ENCODE measurements at regions not wholly inside any gene's neighbourhood (a gene's known extent, or its start where the extent isn't known, plus 50 kb on each side); places are given as distances from the start of the nearest gene placed in this dataset.
A peak's percentile ranks its signal among the peaks of the same experiment; 100 is the strongest.

- H3K9ac ChIP-seq (ENCODE audit: low read length): no peak overlapping the region
- no peak overlapping the region for H3K27ac ChIP-seq (ENCODE audit: low read depth, low read length)
- H3K27me3 ChIP-seq (ENCODE audit: control insufficient read depth, insufficient read depth, low read length): no peaks in the 10 kb centered on the region; the same call in 1 of the 2 replicates
- no peaks in the 10 kb centered on the region for H3K4me1 ChIP-seq (ENCODE audit: control insufficient read depth, insufficient read depth, low read length)
- no peaks in the 10 kb centered on the region for H3K36me3 ChIP-seq (ENCODE audit: control insufficient read depth, insufficient read depth, low read length)
- H3K9me3 ChIP-seq (ENCODE audit: control insufficient read depth, insufficient read depth, low read depth, low read length): peaks cover 4% of the 10 kb centered on the region; the same call in 1 of the 2 replicates
- H3K4me3 ChIP-seq (ENCODE audit: low read depth, low read length): no peak overlapping the region
Observed at GRCh38 chrX:43525901-43526610, 130.0 kb upstream of the MAOA start.

- Histone ChIP-seq H3K9ac (ENCODE audit: low read length) (no peak overlapping the region), H3K4me1 (ENCODE audit: control insufficient read depth, insufficient read depth, low read length) (no peaks in the 10 kb centered on the region), H3K27ac (ENCODE audit: low read depth, low read length) (no peak overlapping the region), H3K4me3 (ENCODE audit: low read depth, low read length) (no peak overlapping the region), H3K27me3 (ENCODE audit: control insufficient read depth, insufficient read depth, low read length) (no peaks in the 10 kb centered on the region; the same call in 1 of the 2 replicates), H3K36me3 (ENCODE audit: control insufficient read depth, insufficient read depth, low read length) (no peaks in the 10 kb centered on the region), H3K9me3 (ENCODE audit: control insufficient read depth, insufficient read depth, low read depth, low read length) (peaks cover 4% of the 10 kb centered on the region; the same call in 1 of the 2 replicates)
Observed at GRCh38 chrX:43526878-43527277, 129.2 kb upstream of the MAOA start.

GRCh38 chrX:43527801-43528200 lies 128.3 kb upstream of the MAOA start:
- no peak overlapping the region for H3K27ac ChIP-seq (ENCODE audit: low read depth, low read length)
- no peak overlapping the region for H3K9ac ChIP-seq (ENCODE audit: low read length)
- no peaks in the 10 kb centered on the region for H3K4me1 ChIP-seq (ENCODE audit: control insufficient read depth, insufficient read depth, low read length)
- H3K9me3 ChIP-seq (ENCODE audit: control insufficient read depth, insufficient read depth, low read depth, low read length): peaks cover 4% of the 10 kb centered on the region; the same call in 1 of the 2 replicates
- no peaks in the 10 kb centered on the region; the same call in 1 of the 2 replicates for H3K27me3 ChIP-seq (ENCODE audit: control insufficient read depth, insufficient read depth, low read length)
- H3K4me3 ChIP-seq (ENCODE audit: low read depth, low read length): no peak overlapping the region
- H3K36me3 ChIP-seq (ENCODE audit: control insufficient read depth, insufficient read depth, low read length): no peaks in the 10 kb centered on the region

GRCh38 chrX:43530837-43531236 lies 125.3 kb upstream of the MAOA start:
- Histone ChIP-seq H3K27me3 (ENCODE audit: control insufficient read depth, insufficient read depth, low read length) (no peaks in the 10 kb centered on the region; the same call in 1 of the 2 replicates), H3K9me3 (ENCODE audit: control insufficient read depth, insufficient read depth, low read depth, low read length) (peaks cover 17% of the 10 kb centered on the region), H3K4me1 (ENCODE audit: control insufficient read depth, insufficient read depth, low read length) (no peaks in the 10 kb centered on the region), H3K27ac (ENCODE audit: low read depth, low read length) (no peak overlapping the region), H3K36me3 (ENCODE audit: control insufficient read depth, insufficient read depth, low read length) (no peaks in the 10 kb centered on the region), H3K9ac (ENCODE audit: low read length) (no peak overlapping the region), H3K4me3 (ENCODE audit: low read depth, low read length) (no peak overlapping the region)

DNA sequence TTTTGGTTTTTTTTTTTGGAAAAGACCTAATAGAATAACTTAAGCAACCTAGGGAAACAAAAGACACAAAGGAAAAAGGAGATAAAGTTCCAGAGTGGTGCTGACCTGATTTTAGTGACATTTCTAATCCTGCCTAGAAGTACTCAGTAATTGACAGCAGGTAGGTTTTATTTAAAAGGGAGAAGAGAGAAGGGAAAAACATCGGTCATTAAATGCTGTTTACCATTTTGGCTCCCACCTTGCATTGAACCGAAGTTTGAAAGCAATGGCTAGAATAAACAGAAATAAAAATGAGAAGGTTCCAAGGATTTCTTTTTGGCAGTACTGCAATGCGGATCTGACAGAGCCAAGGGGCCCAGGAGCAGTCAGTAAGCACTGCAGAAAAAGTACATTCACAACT lies 115.8 kb upstream of the MAOA start:
- Histone ChIP-seq H3K27ac (ENCODE audit: low read depth, low read length) (no peak overlapping the region), H3K9ac (ENCODE audit: low read length) (no peak overlapping the region), H3K27me3 (ENCODE audit: control insufficient read depth, insufficient read depth, low read length) (no peaks in the 10 kb centered on the region), H3K4me1 (ENCODE audit: control insufficient read depth, insufficient read depth, low read length) (peaks cover 10% of the 10 kb centered on the region), H3K36me3 (ENCODE audit: control insufficient read depth, insufficient read depth, low read length) (no peaks in the 10 kb centered on the region), H3K4me3 (ENCODE audit: low read depth, low read length) (no peak overlapping the region), H3K9me3 (ENCODE audit: control insufficient read depth, insufficient read depth, low read depth, low read length) (peaks cover 17% of the 10 kb centered on the region)

DNA sequence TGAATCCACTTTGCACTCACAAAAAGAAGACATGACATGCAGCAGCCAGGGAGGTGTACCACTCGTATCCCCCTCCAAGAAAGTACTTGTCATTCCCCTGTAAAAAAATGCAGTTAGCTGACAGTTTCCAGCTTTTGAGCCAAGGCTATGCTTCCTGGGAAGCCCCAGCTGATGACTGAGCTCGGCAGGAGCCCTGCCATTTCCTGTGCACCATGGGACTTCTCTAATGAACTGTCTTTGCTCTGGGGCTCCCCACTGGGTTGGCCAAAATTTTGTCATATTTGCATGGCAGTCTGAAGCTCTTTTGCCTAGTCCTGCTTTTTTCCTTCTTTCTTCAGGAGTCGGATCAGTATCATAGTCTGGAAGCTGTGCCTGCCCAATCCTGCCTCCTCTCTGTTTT lies 104.5 kb upstream of the MAOA start:
- Histone ChIP-seq H3K9ac (ENCODE audit: low read length) (peak overlapping the region; percentile 29), H3K36me3 (ENCODE audit: control insufficient read depth, insufficient read depth, low read length) (no peaks in the 10 kb centered on the region), H3K9me3 (ENCODE audit: control insufficient read depth, insufficient read depth, low read depth, low read length) (no peaks in the 10 kb centered on the region), H3K4me3 (ENCODE audit: low read depth, low read length) (no peak overlapping the region), H3K27ac (ENCODE audit: low read depth, low read length) (peak overlapping the region; percentile 25; the same call in 1 of the 2 replicates), H3K4me1 (ENCODE audit: control insufficient read depth, insufficient read depth, low read length) (peaks cover 33% of the 10 kb centered on the region), H3K27me3 (ENCODE audit: control insufficient read depth, insufficient read depth, low read length) (no peaks in the 10 kb centered on the region)

DNA sequence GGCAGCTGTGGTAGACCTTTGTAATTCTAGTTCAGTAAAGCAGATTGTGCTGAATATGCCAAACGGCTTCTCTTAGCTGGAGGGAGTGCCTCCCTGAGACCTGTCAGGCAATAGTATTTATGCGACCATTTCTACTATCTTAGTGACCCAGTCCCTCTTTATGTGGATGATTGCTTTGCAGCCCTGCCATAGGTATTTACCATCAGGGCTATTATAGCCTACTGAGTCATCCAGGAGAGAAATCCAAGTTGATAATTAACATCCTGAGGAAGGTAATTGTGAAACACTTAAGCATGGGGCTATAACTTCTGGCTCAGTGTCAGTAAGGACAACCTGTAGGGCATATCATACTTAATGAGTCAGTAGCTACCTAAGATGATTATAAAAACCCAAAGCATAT lies 103.9 kb upstream of the MAOA start:
- H3K4me3 ChIP-seq (ENCODE audit: low read depth, low read length): no peak overlapping the region
- no peaks in the 10 kb centered on the region for H3K36me3 ChIP-seq (ENCODE audit: control insufficient read depth, insufficient read depth, low read length)
- peak overlapping the region; percentile 25; the same call in 1 of the 2 replicates for H3K27ac ChIP-seq (ENCODE audit: low read depth, low read length)
- H3K9ac ChIP-seq (ENCODE audit: low read length): peak overlapping the region; percentile 29
- H3K4me1 ChIP-seq (ENCODE audit: control insufficient read depth, insufficient read depth, low read length): peaks cover 33% of the 10 kb centered on the region
- no peaks in the 10 kb centered on the region for H3K9me3 ChIP-seq (ENCODE audit: control insufficient read depth, insufficient read depth, low read depth, low read length)
- H3K27me3 ChIP-seq (ENCODE audit: control insufficient read depth, insufficient read depth, low read length): no peaks in the 10 kb centered on the region

- peaks cover 33% of the 10 kb centered on the region for H3K4me1 ChIP-seq (ENCODE audit: control insufficient read depth, insufficient read depth, low read length)
- no peaks in the 10 kb centered on the region for H3K36me3 ChIP-seq (ENCODE audit: control insufficient read depth, insufficient read depth, low read length)
- no peak overlapping the region for H3K9ac ChIP-seq (ENCODE audit: low read length)
- no peaks in the 10 kb centered on the region for H3K9me3 ChIP-seq (ENCODE audit: control insufficient read depth, insufficient read depth, low read depth, low read length)
- H3K4me3 ChIP-seq (ENCODE audit: low read depth, low read length): no peak overlapping the region
- no peaks in the 10 kb centered on the region for H3K27me3 ChIP-seq (ENCODE audit: control insufficient read depth, insufficient read depth, low read length)
- no peak overlapping the region; the same call in 1 of the 2 replicates for H3K27ac ChIP-seq (ENCODE audit: low read depth, low read length)
Observed at GRCh38 chrX:43552703-43553102, 103.4 kb upstream of the MAOA start.

DNA sequence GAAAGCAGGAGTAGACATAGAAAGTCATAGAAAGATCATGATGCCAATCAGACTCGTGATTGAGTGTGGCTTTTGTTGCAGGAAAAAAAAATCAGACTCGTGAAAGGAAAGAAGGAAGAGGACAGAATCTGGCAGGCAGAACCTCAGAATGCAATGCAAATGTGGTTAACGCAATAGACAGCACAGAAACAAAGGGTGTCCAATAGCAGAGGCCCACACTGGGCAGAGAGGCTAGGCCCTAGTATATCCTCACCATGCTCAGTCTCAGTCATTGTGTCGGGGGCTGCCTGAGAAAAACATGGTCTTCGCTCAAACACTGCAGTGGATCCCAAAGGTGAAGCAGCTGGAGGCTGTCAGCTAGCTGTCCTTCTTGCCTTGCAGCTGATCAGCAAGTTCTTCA lies 102.8 kb upstream of the MAOA start:
- no peak overlapping the region for H3K9ac ChIP-seq (ENCODE audit: low read length)
- no peak overlapping the region for H3K4me3 ChIP-seq (ENCODE audit: low read depth, low read length)
- H3K9me3 ChIP-seq (ENCODE audit: control insufficient read depth, insufficient read depth, low read depth, low read length): no peaks in the 10 kb centered on the region
- peaks cover 33% of the 10 kb centered on the region for H3K4me1 ChIP-seq (ENCODE audit: control insufficient read depth, insufficient read depth, low read length)
- no peaks in the 10 kb centered on the region for H3K27me3 ChIP-seq (ENCODE audit: control insufficient read depth, insufficient read depth, low read length)
- no peaks in the 10 kb centered on the region for H3K36me3 ChIP-seq (ENCODE audit: control insufficient read depth, insufficient read depth, low read length)
- H3K27ac ChIP-seq (ENCODE audit: low read depth, low read length): no peak overlapping the region

DNA sequence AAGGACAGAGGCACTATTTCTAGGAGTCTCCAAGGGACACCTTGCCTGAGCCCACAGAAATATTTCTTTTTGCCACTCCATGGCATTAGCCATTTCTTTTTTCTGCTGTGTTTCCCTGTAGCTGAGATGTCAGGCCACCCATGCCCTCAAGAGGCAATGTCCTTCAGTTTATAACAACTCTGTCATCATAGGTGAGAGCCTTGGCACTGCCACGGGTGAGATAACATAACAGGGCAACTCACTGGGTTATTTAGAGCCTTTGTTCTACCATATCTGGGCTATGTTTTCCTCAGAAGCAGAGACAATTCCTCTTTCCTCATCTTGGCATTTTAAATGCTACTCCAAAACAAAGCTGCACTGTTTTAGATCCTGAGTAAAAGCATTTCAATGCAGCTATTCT lies 99.9 kb upstream of the MAOA start:
- H3K9me3 ChIP-seq (ENCODE audit: control insufficient read depth, insufficient read depth, low read depth, low read length): no peaks in the 10 kb centered on the region
- peaks cover 29% of the 10 kb centered on the region for H3K4me1 ChIP-seq (ENCODE audit: control insufficient read depth, insufficient read depth, low read length)
- H3K9ac ChIP-seq (ENCODE audit: low read length): no peak overlapping the region
- no peak overlapping the region for H3K27ac ChIP-seq (ENCODE audit: low read depth, low read length)
- no peak overlapping the region for H3K4me3 ChIP-seq (ENCODE audit: low read depth, low read length)
- no peaks in the 10 kb centered on the region for H3K36me3 ChIP-seq (ENCODE audit: control insufficient read depth, insufficient read depth, low read length)
- no peaks in the 10 kb centered on the region for H3K27me3 ChIP-seq (ENCODE audit: control insufficient read depth, insufficient read depth, low read length)

DNA sequence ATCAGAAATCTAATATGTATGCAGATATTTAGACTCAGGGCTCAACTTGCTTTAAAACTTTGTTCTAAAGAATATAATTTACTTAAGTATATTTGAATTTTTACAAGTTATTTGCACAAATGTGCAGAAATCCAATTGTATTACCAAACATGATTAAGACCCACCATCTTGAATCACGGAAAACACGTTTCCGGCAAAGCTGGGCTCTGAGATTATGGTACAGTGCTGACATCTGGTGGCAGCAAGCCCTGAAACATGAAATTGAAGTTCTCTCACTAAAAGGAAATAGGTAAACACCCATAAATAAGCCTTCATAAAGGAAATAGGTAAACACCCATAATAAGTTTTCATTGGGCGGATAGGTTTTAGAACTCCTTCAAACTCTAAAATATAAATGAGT lies 98.3 kb upstream of the MAOA start:
- H3K27me3 ChIP-seq (ENCODE audit: control insufficient read depth, insufficient read depth, low read length): no peaks in the 10 kb centered on the region
- no peak overlapping the region for H3K9ac ChIP-seq (ENCODE audit: low read length)
- peaks cover 6% of the 10 kb centered on the region for H3K9me3 ChIP-seq (ENCODE audit: control insufficient read depth, insufficient read depth, low read depth, low read length)
- peaks cover 13% of the 10 kb centered on the region; the same call in 1 of the 2 replicates for H3K4me1 ChIP-seq (ENCODE audit: control insufficient read depth, insufficient read depth, low read length)
- H3K4me3 ChIP-seq (ENCODE audit: low read depth, low read length): no peak overlapping the region
- H3K27ac ChIP-seq (ENCODE audit: low read depth, low read length): no peak overlapping the region
- no peaks in the 10 kb centered on the region for H3K36me3 ChIP-seq (ENCODE audit: control insufficient read depth, insufficient read depth, low read length)
